GM12878 (cell line): ENCODE measurements at regions not wholly inside any gene's neighbourhood (a gene's known extent, or its start where the extent isn't known, plus 50 kb on each side); places are given as distances from the start of the nearest gene placed in this dataset.

Experiments
- CHD1 ChIP-seq: IDR thresholded peaks from 2 replicates; pipeline ENCODE4 v1.6.1; 2012; ENCODE audit warnings: low read depth, low read length, improper control_type of control experiment
- ETV6 ChIP-seq, 2 experiments: fragments of 450-650 bp in 1 of 2; IDR thresholded peaks in 1 of 2; conservative IDR thresholded peaks in 1 of 2; 2 replicates each; pipeline ENCODE4 v1.6.1; 2014; ENCODE audit warnings: antibody characterized with exemption in 1 of 2, borderline replicate concordance in 1 of 2, low read depth in 1 of 2, mild to moderate bottlenecking in 1 of 2, moderate library complexity in 1 of 2
- EZH2 ChIP-seq: IDR thresholded peaks from 2 replicates; pipeline ENCODE4 v1.6.1; 2012; ENCODE audit warnings: low read depth, mild to moderate bottlenecking, control low read depth, inconsistent platforms, low read length, borderline replicate concordance; ENCODE audit not compliant: control insufficient read depth
- MXI1 ChIP-seq: fragments of 150-350 bp; IDR thresholded peaks from 2 replicates; pipeline ENCODE4 v1.6.1; 2011; ENCODE audit warnings: low read depth, mild to moderate bottlenecking, inconsistent platforms, low read length, improper control_type of control experiment
- NBN ChIP-seq: fragments of 450-650 bp; IDR thresholded peaks from 2 replicates; pipeline ENCODE4 v1.6.1; 2016
- POLR2A ChIP-seq: IDR thresholded peaks from 2 replicates; pipeline ENCODE4 v1.6.1; 2011; ENCODE audit warnings: low read depth, mild to moderate bottlenecking, low read length
- POLR2AphosphoS5 ChIP-seq: IDR thresholded peaks from 2 replicates; pipeline ENCODE4 v1.6.1; 2011; ENCODE audit warnings: mild to moderate bottlenecking, low read length, inconsistent platforms
- RFX5 ChIP-seq: IDR thresholded peaks from 2 replicates; pipeline ENCODE4 v1.6.1; 2011; ENCODE audit warnings: low read depth, low read length, improper control_type of control experiment
- SPI1 ChIP-seq: IDR thresholded peaks from 2 replicates; pipeline ENCODE4 v1.6.1; 2011; ENCODE audit warnings: low read depth, mild to moderate bottlenecking, low read length, moderate library complexity, borderline replicate concordance; ENCODE audit not compliant: insufficient read depth
- TCF3 ChIP-seq: IDR thresholded peaks from 2 replicates; pipeline ENCODE4 v1.6.1; 2012; ENCODE audit warnings: low read depth, mild to moderate bottlenecking, low read length, borderline replicate concordance; ENCODE audit not compliant: insufficient read depth
- ZNF274 ChIP-seq: IDR thresholded peaks from one replicate; pipeline ENCODE4 v1.8.0; 2011; ENCODE audit not compliant: insufficient read length, insufficient read depth
- TF ChIP-seq, protein P1 (sequence below): fragments of 450-650 bp; IDR thresholded peaks from 2 replicates; pipeline ENCODE4 v1.6.1; 2017; ENCODE audit warnings: antibody characterized with exemption, mild to moderate bottlenecking, moderate library complexity
- TF ChIP-seq, protein P2 (sequence below), 3 experiments: IDR thresholded peaks in 2 of 3; conservative IDR thresholded peaks in 1 of 3; 2 replicates each; pipeline ENCODE4 v1.5.1; 2011; ENCODE audit warnings: low read depth in 3 of 3, low read length in 3 of 3, mild to moderate bottlenecking in 3 of 3, control low read depth in 2 of 3, moderate library complexity in 2 of 3, inconsistent platforms in 1 of 3, mixed read lengths in 1 of 3; ENCODE audit not compliant: control insufficient read depth in 2 of 3, insufficient read depth in 1 of 3; ENCODE audit errors: extremely low read depth in 1 of 3

DNA sequence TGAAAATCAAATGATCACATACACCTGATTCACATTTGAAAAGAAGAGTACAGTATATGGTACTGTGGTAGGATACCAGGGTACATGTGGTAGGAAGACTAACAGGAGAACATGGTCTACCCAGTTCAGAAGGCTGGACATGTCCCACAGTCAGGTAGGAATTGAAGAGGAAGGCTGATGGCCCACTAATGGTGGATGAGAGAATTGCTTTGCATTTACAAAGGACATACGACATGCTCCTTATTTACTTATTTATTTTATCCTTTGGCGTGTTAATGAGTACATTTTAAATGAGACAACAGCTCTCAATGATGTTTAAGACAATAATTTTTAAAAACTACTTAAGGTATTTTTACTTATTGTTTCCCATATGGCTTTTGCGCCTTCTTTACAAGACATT is 106.7 kb upstream of the BMP2K start:
- TF ChIP-seq, protein P1, sequence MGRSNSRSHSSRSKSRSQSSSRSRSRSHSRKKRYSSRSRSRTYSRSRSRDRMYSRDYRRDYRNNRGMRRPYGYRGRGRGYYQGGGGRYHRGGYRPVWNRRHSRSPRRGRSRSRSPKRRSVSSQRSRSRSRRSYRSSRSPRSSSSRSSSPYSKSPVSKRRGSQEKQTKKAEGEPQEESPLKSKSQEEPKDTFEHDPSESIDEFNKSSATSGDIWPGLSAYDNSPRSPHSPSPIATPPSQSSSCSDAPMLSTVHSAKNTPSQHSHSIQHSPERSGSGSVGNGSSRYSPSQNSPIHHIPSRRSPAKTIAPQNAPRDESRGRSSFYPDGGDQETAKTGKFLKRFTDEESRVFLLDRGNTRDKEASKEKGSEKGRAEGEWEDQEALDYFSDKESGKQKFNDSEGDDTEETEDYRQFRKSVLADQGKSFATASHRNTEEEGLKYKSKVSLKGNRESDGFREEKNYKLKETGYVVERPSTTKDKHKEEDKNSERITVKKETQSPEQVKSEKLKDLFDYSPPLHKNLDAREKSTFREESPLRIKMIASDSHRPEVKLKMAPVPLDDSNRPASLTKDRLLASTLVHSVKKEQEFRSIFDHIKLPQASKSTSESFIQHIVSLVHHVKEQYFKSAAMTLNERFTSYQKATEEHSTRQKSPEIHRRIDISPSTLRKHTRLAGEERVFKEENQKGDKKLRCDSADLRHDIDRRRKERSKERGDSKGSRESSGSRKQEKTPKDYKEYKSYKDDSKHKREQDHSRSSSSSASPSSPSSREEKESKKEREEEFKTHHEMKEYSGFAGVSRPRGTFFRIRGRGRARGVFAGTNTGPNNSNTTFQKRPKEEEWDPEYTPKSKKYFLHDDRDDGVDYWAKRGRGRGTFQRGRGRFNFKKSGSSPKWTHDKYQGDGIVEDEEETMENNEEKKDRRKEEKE = no peak
- TF ChIP-seq POLR2AphosphoS5 (no peak), POLR2A (no peak), MXI1 (no peak), RFX5 (no peak), SPI1 (no peak), EZH2 (no peak), TCF3 (no peak), CHD1 (no peak), ETV6 (conservative IDR thresholded peaks at IDR 0.05 in 1 of 2, IDR thresholded peaks at IDR 0.05 in 1 of 2; ENCODE audit: borderline replicate concordance in 1 of 2, low read depth in 1 of 2) (no peak), ZNF274 (no peak), NBN (no peak)
- TF ChIP-seq, protein P2, sequence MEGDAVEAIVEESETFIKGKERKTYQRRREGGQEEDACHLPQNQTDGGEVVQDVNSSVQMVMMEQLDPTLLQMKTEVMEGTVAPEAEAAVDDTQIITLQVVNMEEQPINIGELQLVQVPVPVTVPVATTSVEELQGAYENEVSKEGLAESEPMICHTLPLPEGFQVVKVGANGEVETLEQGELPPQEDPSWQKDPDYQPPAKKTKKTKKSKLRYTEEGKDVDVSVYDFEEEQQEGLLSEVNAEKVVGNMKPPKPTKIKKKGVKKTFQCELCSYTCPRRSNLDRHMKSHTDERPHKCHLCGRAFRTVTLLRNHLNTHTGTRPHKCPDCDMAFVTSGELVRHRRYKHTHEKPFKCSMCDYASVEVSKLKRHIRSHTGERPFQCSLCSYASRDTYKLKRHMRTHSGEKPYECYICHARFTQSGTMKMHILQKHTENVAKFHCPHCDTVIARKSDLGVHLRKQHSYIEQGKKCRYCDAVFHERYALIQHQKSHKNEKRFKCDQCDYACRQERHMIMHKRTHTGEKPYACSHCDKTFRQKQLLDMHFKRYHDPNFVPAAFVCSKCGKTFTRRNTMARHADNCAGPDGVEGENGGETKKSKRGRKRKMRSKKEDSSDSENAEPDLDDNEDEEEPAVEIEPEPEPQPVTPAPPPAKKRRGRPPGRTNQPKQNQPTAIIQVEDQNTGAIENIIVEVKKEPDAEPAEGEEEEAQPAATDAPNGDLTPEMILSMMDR (IDR thresholded peaks at IDR 0.05 in 2 of 3, conservative IDR thresholded peaks at IDR 0.05 in 1 of 3; ENCODE audit: control insufficient read depth in 2 of 3, extremely low read depth in 1 of 3, insufficient read depth in 1 of 3, low read depth in 3 of 3, low read length in 3 of 3) = no peak; a peak in 2 of 6 replicates
